Neural progenitor cell (in vitro differentiated cells): ENCODE measurements at regions not wholly inside any gene's neighbourhood (a gene's known extent, or its start where the extent isn't known, plus 50 kb on each side); places are given as distances from the start of the nearest gene placed in this dataset.

Experiments used
- DNase-seq: peaks from one replicate; pipeline ENCODE4 v3.0.0-alpha.2; 2016; ENCODE audit warnings: low spot score
- H2AFZ ChIP-seq: fragments of 200-600 bp; sonication (generic); replicated peaks from 2 replicates; pipeline ENCODE4 v1.6.1; 2016; ENCODE audit warnings: antibody characterized with exemption
- H3F3A ChIP-seq: fragments of 200-600 bp; sonication (generic); 2 replicates; pipeline ENCODE4 v1.6.1; 2016; ENCODE audit warnings: antibody characterized with exemption, low read depth
- H3K27ac ChIP-seq: fragments of 200-600 bp; sonication (generic); 2 replicates; pipeline ENCODE4 v1.5.1; 2016; ENCODE audit warnings: mild to moderate bottlenecking
- H3K27me3 ChIP-seq: fragments of 200-600 bp; sonication (generic); 2 replicates; pipeline ENCODE4 v1.6.1; 2016; ENCODE audit warnings: mild to moderate bottlenecking, moderate library complexity
- H3K36me3 ChIP-seq: fragments of 200-600 bp; sonication (generic); 2 replicates; pipeline ENCODE4 v1.5.1; 2016
- H3K4me1 ChIP-seq: fragments of 200-600 bp; sonication (generic); 2 replicates; pipeline ENCODE4 v1.6.1; 2016; ENCODE audit warnings: mixed run types
- H3K4me2 ChIP-seq: fragments of 200-600 bp; sonication (generic); 2 replicates; pipeline ENCODE4 v1.6.1; 2016
- H3K4me3 ChIP-seq: fragments of 200-600 bp; sonication (generic); 2 replicates; pipeline ENCODE4 v1.5.1; 2016
- H3K79me2 ChIP-seq: fragments of 200-600 bp; sonication (generic); 2 replicates; pipeline ENCODE4 v1.6.1; 2016; ENCODE audit warnings: low read depth
- H3K9ac ChIP-seq: fragments of 200-600 bp; sonication (generic); 2 replicates; pipeline ENCODE4 v1.6.1; 2016
- H3K9me3 ChIP-seq: fragments of 200-600 bp; sonication (generic); 2 replicates; pipeline ENCODE4 v1.5.1; 2016; ENCODE audit warnings: low read depth
- H4K20me1 ChIP-seq: fragments of 200-600 bp; sonication (generic); 2 replicates; pipeline ENCODE4 v1.6.1; 2016; ENCODE audit warnings: low read depth
- H3K27ac Mint-ChIP-seq: 3 replicates; pipeline ENCODE4 v1.8.0; 2021; ENCODE audit warnings: mixed read lengths
- H3K27me3 Mint-ChIP-seq: 2 replicates; pipeline ENCODE4 v1.8.0; 2022; ENCODE audit warnings: low read depth, mild to moderate bottlenecking, inconsistent platforms, moderate library complexity, mixed read lengths; ENCODE audit not compliant: insufficient read depth
- H3K36me3 Mint-ChIP-seq: 3 replicates; pipeline ENCODE4 v1.8.0; 2021; ENCODE audit warnings: mixed read lengths
- H3K4me1 Mint-ChIP-seq: 3 replicates; pipeline ENCODE4 v1.8.0; 2021; ENCODE audit warnings: mixed read lengths
- H3K4me3 Mint-ChIP-seq: 3 replicates; pipeline ENCODE4 v1.8.0; 2021; ENCODE audit warnings: mild to moderate bottlenecking, moderate library complexity, mixed read lengths
- H3K9me3 Mint-ChIP-seq: 3 replicates; pipeline ENCODE4 v1.8.0; 2020; ENCODE audit warnings: mixed read lengths
- EZH2 ChIP-seq: fragments of 200-600 bp; sonication (generic); IDR thresholded peaks from 2 replicates; pipeline ENCODE4 v1.6.1; 2017; ENCODE audit warnings: antibody characterized with exemption, mild to moderate bottlenecking, moderate library complexity
- EZH2phosphoT487 ChIP-seq: fragments of 200-600 bp; sonication (generic); IDR thresholded peaks from 2 replicates; pipeline ENCODE4 v1.6.1; 2017; ENCODE audit warnings: antibody characterized with exemption
- TF ChIP-seq, protein P1 (sequence below): fragments of 200-600 bp; sonication (generic); IDR thresholded peaks from 2 replicates; pipeline ENCODE4 v1.5.1; 2017; ENCODE audit warnings: antibody characterized with exemption, mild to moderate bottlenecking

GRCh38 chr12:38540156-38540555, 223.6 kb downstream of the ALG10B start:
- no peaks in the 10 kb centered on the region for H3K79me2 ChIP-seq
- no peaks in the 10 kb centered on the region for H3K9me3 ChIP-seq
- H3K27me3 Mint-ChIP-seq: no peaks in the 10 kb centered on the region
- H3K27me3 ChIP-seq: no peaks in the 10 kb centered on the region
- no peak overlapping the region for H3K4me3 Mint-ChIP-seq
- H3K9me3 Mint-ChIP-seq: no peaks in the 10 kb centered on the region
- no peak overlapping the region for H3K9ac ChIP-seq
- H3F3A ChIP-seq: peaks cover 7% of the 10 kb centered on the region
- H3K36me3 ChIP-seq: no peaks in the 10 kb centered on the region
- H3K4me3 ChIP-seq: no peak overlapping the region
- no peak overlapping the region for H3K27ac ChIP-seq
- no peak for DNase-seq
- peaks cover 11% of the 10 kb centered on the region for H3K4me1 Mint-ChIP-seq
- H3K4me2 ChIP-seq: no peak overlapping the region
- peaks cover 14% of the 10 kb centered on the region for H3K4me1 ChIP-seq
- no peak overlapping the region for H2AFZ ChIP-seq
- TF ChIP-seq EZH2phosphoT487 (no peak), EZH2 (no peak)
- no peaks in the 10 kb centered on the region for H4K20me1 ChIP-seq
- no peaks in the 10 kb centered on the region for H3K36me3 Mint-ChIP-seq
- H3K27ac Mint-ChIP-seq: no peak overlapping the region

GRCh38 chr12:38541849-38542248, 225.3 kb downstream of the ALG10B start:
- no peaks in the 10 kb centered on the region for H3K27me3 Mint-ChIP-seq
- H3K4me3 ChIP-seq: no peak overlapping the region
- H3K9me3 Mint-ChIP-seq: no peaks in the 10 kb centered on the region
- peaks cover 11% of the 10 kb centered on the region for H3K4me1 Mint-ChIP-seq
- no peaks in the 10 kb centered on the region for H3K79me2 ChIP-seq
- DNase-seq: no peak
- H3K36me3 ChIP-seq: no peaks in the 10 kb centered on the region
- no peak overlapping the region for H3K9ac ChIP-seq
- no peaks in the 10 kb centered on the region for H3K9me3 ChIP-seq
- no peak overlapping the region for H3K27ac Mint-ChIP-seq
- H3K4me1 ChIP-seq: peaks cover 16% of the 10 kb centered on the region
- no peaks in the 10 kb centered on the region for H3K36me3 Mint-ChIP-seq
- H3K27ac ChIP-seq: no peak overlapping the region
- no peak overlapping the region for H3K4me2 ChIP-seq
- no peaks in the 10 kb centered on the region for H4K20me1 ChIP-seq
- no peak overlapping the region for H3K4me3 Mint-ChIP-seq
- H3K27me3 ChIP-seq: no peaks in the 10 kb centered on the region
- H2AFZ ChIP-seq: no peak overlapping the region
- peaks cover 9% of the 10 kb centered on the region for H3F3A ChIP-seq
- TF ChIP-seq, protein P1, sequence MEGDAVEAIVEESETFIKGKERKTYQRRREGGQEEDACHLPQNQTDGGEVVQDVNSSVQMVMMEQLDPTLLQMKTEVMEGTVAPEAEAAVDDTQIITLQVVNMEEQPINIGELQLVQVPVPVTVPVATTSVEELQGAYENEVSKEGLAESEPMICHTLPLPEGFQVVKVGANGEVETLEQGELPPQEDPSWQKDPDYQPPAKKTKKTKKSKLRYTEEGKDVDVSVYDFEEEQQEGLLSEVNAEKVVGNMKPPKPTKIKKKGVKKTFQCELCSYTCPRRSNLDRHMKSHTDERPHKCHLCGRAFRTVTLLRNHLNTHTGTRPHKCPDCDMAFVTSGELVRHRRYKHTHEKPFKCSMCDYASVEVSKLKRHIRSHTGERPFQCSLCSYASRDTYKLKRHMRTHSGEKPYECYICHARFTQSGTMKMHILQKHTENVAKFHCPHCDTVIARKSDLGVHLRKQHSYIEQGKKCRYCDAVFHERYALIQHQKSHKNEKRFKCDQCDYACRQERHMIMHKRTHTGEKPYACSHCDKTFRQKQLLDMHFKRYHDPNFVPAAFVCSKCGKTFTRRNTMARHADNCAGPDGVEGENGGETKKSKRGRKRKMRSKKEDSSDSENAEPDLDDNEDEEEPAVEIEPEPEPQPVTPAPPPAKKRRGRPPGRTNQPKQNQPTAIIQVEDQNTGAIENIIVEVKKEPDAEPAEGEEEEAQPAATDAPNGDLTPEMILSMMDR: no peak
- no peak for TF ChIP-seq EZH2phosphoT487

GRCh38 chr12:38543151-38543550, 226.6 kb downstream of the ALG10B start:
- Mint-ChIP-seq H3K4me3 (no peak overlapping the region), H3K4me1 (peaks cover 11% of the 10 kb centered on the region), H3K27me3 (no peaks in the 10 kb centered on the region), H3K36me3 (no peaks in the 10 kb centered on the region), H3K9me3 (no peaks in the 10 kb centered on the region), H3K27ac (no peak overlapping the region)
- H3K79me2 ChIP-seq: no peaks in the 10 kb centered on the region
- peaks cover 16% of the 10 kb centered on the region for H3K4me1 ChIP-seq
- H3K9ac ChIP-seq: no peak overlapping the region
- H3K36me3 ChIP-seq: no peaks in the 10 kb centered on the region
- H3K27me3 ChIP-seq: no peaks in the 10 kb centered on the region
- no peak overlapping the region for H3K4me3 ChIP-seq
- H3K27ac ChIP-seq: no peak overlapping the region
- no peak overlapping the region for H3K4me2 ChIP-seq
- peaks cover 9% of the 10 kb centered on the region for H3F3A ChIP-seq
- no peaks in the 10 kb centered on the region for H4K20me1 ChIP-seq
- no peaks in the 10 kb centered on the region for H3K9me3 ChIP-seq
- TF ChIP-seq EZH2: no peak
- no peak for TF ChIP-seq EZH2phosphoT487
- TF ChIP-seq, protein P1: no peak
- no peak overlapping the region for H2AFZ ChIP-seq
- DNase-seq: no peak

GRCh38 chr12:38544330-38545066, 227.9 kb downstream of the ALG10B start:
- Histone ChIP-seq H3K4me1 (peaks cover 16% of the 10 kb centered on the region), H3K4me2 (peak overlapping the region; percentile 51), H3K27me3 (no peaks in the 10 kb centered on the region), H3F3A (peaks cover 9% of the 10 kb centered on the region), H3K4me3 (no peak overlapping the region), H3K36me3 (no peaks in the 10 kb centered on the region), H2AFZ (peak overlapping the region; percentile 99), H3K27ac (no peak overlapping the region), H3K9ac (no peak overlapping the region), H3K79me2 (no peaks in the 10 kb centered on the region), H4K20me1 (no peaks in the 10 kb centered on the region), H3K9me3 (no peaks in the 10 kb centered on the region)
- H3K4me1 Mint-ChIP-seq: peaks cover 11% of the 10 kb centered on the region
- H3K4me3 Mint-ChIP-seq: no peak overlapping the region
- H3K9me3 Mint-ChIP-seq: peaks cover 2% of the 10 kb centered on the region
- TF ChIP-seq, protein P1: peak; percentile 61
- no peak for TF ChIP-seq EZH2
- DNase-seq: peak; percentile 68
- H3K36me3 Mint-ChIP-seq: no peaks in the 10 kb centered on the region
- H3K27ac Mint-ChIP-seq: peak overlapping the region; percentile 5
- no peaks in the 10 kb centered on the region for H3K27me3 Mint-ChIP-seq
